Loucy (cell line): ENCODE measurements at regions not wholly inside any gene's neighbourhood (a gene's known extent, or its start where the extent isn't known, plus 50 kb on each side); places are given as distances from the start of the nearest gene placed in this dataset.

Source experiments
- EZH2phosphoT487 ChIP-seq: fragments of 200-600 bp; IDR thresholded peaks from 2 replicates; pipeline ENCODE4 v1.6.1; 2018; ENCODE audit warnings: antibody characterized with exemption, mild to moderate bottlenecking, moderate library complexity, borderline replicate concordance
- TF ChIP-seq, protein P1 (sequence below): fragments of 200-600 bp; sonication (generic); conservative IDR thresholded peaks from 2 replicates; pipeline ENCODE4 v1.5.1; 2014; ENCODE audit warnings: mild to moderate bottlenecking, antibody characterized with exemption, low read length

DNA sequence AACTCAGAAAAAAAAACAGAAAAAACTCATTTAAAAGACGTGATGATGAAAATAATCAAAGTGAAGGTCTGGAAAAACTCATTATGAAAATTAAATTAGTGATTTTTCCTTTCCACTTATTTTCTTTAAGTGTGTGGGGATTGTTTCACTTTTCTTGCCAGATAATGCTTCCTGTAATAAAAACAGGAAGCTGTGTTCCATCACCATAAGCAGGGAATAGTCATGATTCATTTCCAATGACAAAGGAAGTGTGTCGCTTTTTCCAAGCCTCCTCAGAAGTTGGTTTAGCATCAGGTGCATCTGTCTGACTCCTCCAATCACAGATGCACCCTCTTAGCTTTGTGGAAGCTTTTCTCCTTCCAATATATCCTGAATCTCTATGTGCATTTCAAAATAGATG, 2068.7 kb downstream of the MAT2B start:
- TF ChIP-seq, protein P1, sequence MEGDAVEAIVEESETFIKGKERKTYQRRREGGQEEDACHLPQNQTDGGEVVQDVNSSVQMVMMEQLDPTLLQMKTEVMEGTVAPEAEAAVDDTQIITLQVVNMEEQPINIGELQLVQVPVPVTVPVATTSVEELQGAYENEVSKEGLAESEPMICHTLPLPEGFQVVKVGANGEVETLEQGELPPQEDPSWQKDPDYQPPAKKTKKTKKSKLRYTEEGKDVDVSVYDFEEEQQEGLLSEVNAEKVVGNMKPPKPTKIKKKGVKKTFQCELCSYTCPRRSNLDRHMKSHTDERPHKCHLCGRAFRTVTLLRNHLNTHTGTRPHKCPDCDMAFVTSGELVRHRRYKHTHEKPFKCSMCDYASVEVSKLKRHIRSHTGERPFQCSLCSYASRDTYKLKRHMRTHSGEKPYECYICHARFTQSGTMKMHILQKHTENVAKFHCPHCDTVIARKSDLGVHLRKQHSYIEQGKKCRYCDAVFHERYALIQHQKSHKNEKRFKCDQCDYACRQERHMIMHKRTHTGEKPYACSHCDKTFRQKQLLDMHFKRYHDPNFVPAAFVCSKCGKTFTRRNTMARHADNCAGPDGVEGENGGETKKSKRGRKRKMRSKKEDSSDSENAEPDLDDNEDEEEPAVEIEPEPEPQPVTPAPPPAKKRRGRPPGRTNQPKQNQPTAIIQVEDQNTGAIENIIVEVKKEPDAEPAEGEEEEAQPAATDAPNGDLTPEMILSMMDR = no peak
- no peak for TF ChIP-seq EZH2phosphoT487
